IMR-90 (cell line): ENCODE measurements at regions not wholly inside any gene's neighbourhood (a gene's known extent, or its start where the extent isn't known, plus 50 kb on each side); places are given as distances from the start of the nearest gene placed in this dataset.

Experiments
- ATAC-seq: fragments of 200-7000 bp; cut with Tn5 transposase; 2 replicates; pipeline ENCODE4 v1.9.1; 2020; ENCODE audit warnings: low read depth, mild to moderate bottlenecking, moderate library complexity
- BruUV-seq: library from RNA; stranded (reverse); fragments of 400-500 nt; replicated peaks from 2 replicates; lab custom pipeline; 2021; lab: Mats Ljungman, UMichigan
- CTCF ChIA-PET: fragments of 300-600 bp; formaldehyde crosslinking; extraction: SDS; loops from one replicate; lab custom pipeline; 2021; ENCODE audit warnings: antibody characterized with exemption; lab: Yijun Ruan, JAX
- POLR2A ChIA-PET: fragments of 300-600 bp; sonication (Branson Sonifier 250); formaldehyde crosslinking; loops from one replicate; lab custom pipeline; 2022; ENCODE audit warnings: antibody characterized with exemption; ENCODE audit not compliant: unreplicated experiment; lab: Charles Lee
- DNase-seq: peaks from one replicate; pipeline ENCODE4 v3.0.0; 2013
- H2AFZ ChIP-seq: replicated peaks from 2 replicates; pipeline ENCODE3; 2013; ENCODE audit warnings: low read length, mild to moderate bottlenecking; ENCODE audit not compliant: poor library complexity
- H2AK5ac ChIP-seq: 2 replicates; pipeline ENCODE4 v1.6.1; 2013; ENCODE audit warnings: low read depth, low read length, inconsistent platforms
- H2AK9ac ChIP-seq: replicated peaks from 2 replicates; pipeline ENCODE3; 2013; ENCODE audit warnings: mild to moderate bottlenecking, low read depth, low read length, moderate library complexity; ENCODE audit not compliant: poor library complexity
- H2BK120ac ChIP-seq: 2 replicates; pipeline ENCODE4 v1.6.1; 2013; ENCODE audit warnings: low read depth, low read length, inconsistent platforms
- H2BK15ac ChIP-seq: 3 replicates; pipeline ENCODE4 v1.6.1; 2013; ENCODE audit warnings: low read depth, low read length, inconsistent platforms
- H2BK20ac ChIP-seq: 2 replicates; pipeline ENCODE4 v1.6.1; 2013; ENCODE audit warnings: low read depth, mild to moderate bottlenecking, inconsistent platforms, low read length, moderate library complexity
- H2BK5ac ChIP-seq: 2 replicates; pipeline ENCODE4 v1.6.1; 2013; ENCODE audit warnings: mild to moderate bottlenecking, low read depth, low read length, inconsistent platforms; ENCODE audit not compliant: poor library complexity, severe bottlenecking
- H3K14ac ChIP-seq: replicated peaks from 2 replicates; pipeline ENCODE4 v1.6.1; 2013; ENCODE audit warnings: low read depth, low read length, inconsistent platforms
- H3K18ac ChIP-seq: 2 replicates; pipeline ENCODE4 v1.6.1; 2013; ENCODE audit warnings: low read depth, low read length, control low read depth
- H3K23ac ChIP-seq: 2 replicates; pipeline ENCODE4 v1.6.1; 2013; ENCODE audit warnings: low read depth, low read length, inconsistent platforms
- H3K27ac ChIP-seq: 2 replicates; pipeline ENCODE4 v1.5.1; 2013; ENCODE audit warnings: mild to moderate bottlenecking, control low read depth, low read length; ENCODE audit not compliant: insufficient read depth
- H3K27me3 ChIP-seq: 2 replicates; pipeline ENCODE4 v1.6.1; 2013; ENCODE audit warnings: low read length; ENCODE audit not compliant: control insufficient read depth, insufficient read depth
- H3K36me3 ChIP-seq: 2 replicates; pipeline ENCODE4 v1.6.1; 2013; ENCODE audit warnings: low read length, mixed read lengths; ENCODE audit not compliant: control insufficient read depth, insufficient read depth
- H3K4ac ChIP-seq: 2 replicates; pipeline ENCODE4 v1.6.1; 2013; ENCODE audit warnings: low read depth, low read length, inconsistent platforms
- H3K4me1 ChIP-seq: 2 replicates; pipeline ENCODE4 v1.6.1; 2013; ENCODE audit warnings: low read length, mixed read lengths; ENCODE audit not compliant: control insufficient read depth, insufficient read depth
- H3K4me2 ChIP-seq: 2 replicates; pipeline ENCODE4 v1.6.1; 2013; ENCODE audit warnings: low read depth, mild to moderate bottlenecking, control low read depth, low read length, moderate library complexity
- H3K4me3 ChIP-seq: 2 replicates; pipeline ENCODE4 v1.5.1; 2013; ENCODE audit warnings: low read depth, mild to moderate bottlenecking, control low read depth, low read length, moderate library complexity; ENCODE audit not compliant: insufficient read depth
- H3K56ac ChIP-seq: 2 replicates; pipeline ENCODE4 v1.6.1; 2013; ENCODE audit warnings: low read length, inconsistent platforms; ENCODE audit not compliant: insufficient read depth; ENCODE audit errors: extremely low read depth
- H3K79me1 ChIP-seq, 2 experiments: 2 replicates each; pipeline ENCODE4 v1.6.1; 2013; ENCODE audit warnings: low read length in 2 of 2, inconsistent platforms in 1 of 2, low read depth in 1 of 2
- H3K9ac ChIP-seq: 2 replicates; pipeline ENCODE4 v1.6.1; 2013; ENCODE audit warnings: low read depth, low read length, control low read depth
- H3K9me1 ChIP-seq: 2 replicates; pipeline ENCODE4 v1.6.1; 2013; ENCODE audit warnings: low read length, inconsistent platforms; ENCODE audit not compliant: insufficient read depth
- H3K9me3 ChIP-seq: 2 replicates; pipeline ENCODE4 v1.6.1; 2013; ENCODE audit warnings: low read length; ENCODE audit not compliant: control insufficient read depth, insufficient read depth
- H4K20me1 ChIP-seq: 2 replicates; pipeline ENCODE4 v1.6.1; 2013; ENCODE audit warnings: low read length, inconsistent platforms; ENCODE audit not compliant: insufficient read depth
- H4K5ac ChIP-seq: 2 replicates; pipeline ENCODE4 v1.6.1; 2013; ENCODE audit warnings: mild to moderate bottlenecking, low read depth, low read length, control low read depth
- H4K8ac ChIP-seq, 2 experiments: 2 replicates each; pipeline ENCODE4 v1.6.1; 2013; ENCODE audit warnings: low read depth in 2 of 2, low read length in 2 of 2, control low read depth in 1 of 2, inconsistent platforms in 1 of 2
- H4K91ac ChIP-seq: 2 replicates; pipeline ENCODE4 v1.6.1; 2013; ENCODE audit warnings: low read depth, low read length, inconsistent platforms; ENCODE audit not compliant: insufficient read depth
- FOS ChIP-seq: fragments of 150-350 bp; IDR thresholded peaks from 2 replicates; pipeline ENCODE4 v1.6.1; 2016; ENCODE audit warnings: low read depth, low read length
- MAZ ChIP-seq: IDR thresholded peaks from 2 replicates; pipeline ENCODE4 v1.6.1; 2012; ENCODE audit warnings: low read depth, mild to moderate bottlenecking, low read length, improper control_type of control experiment, moderate library complexity, borderline replicate concordance
- NFE2L2 ChIP-seq: fragments of 150-350 bp; IDR thresholded peaks from 2 replicates; pipeline ENCODE4 v1.6.1; 2016; ENCODE audit warnings: low read depth, mild to moderate bottlenecking, low read length
- WGBS, 2 experiments: methylation state at CpG; one replicate each; pipeline versions ENCODE4 v1.1.5 to v1.1.7; 2013; ENCODE audit warnings: missing lambda C conversion rate in 2 of 2; ENCODE audit not compliant: insufficient read length in 1 of 2; ENCODE audit errors: extremely low coverage in 2 of 2; 5-methylcytosine and 5-hydroxymethylcytosine counted together
- dilution Hi-C: fragments of 300-500 bp; cut with HindIII; formaldehyde crosslinking; loops from one replicate; pipeline ENCODE4 v1.14.3; 2018; ENCODE audit warnings: low sequenced_read_pairs; ENCODE audit not compliant: unreplicated experiment
- in situ Hi-C: fragments of 300-500 bp; cut with MboI; formaldehyde crosslinking; loops from 3 replicates; pipeline ENCODE4 v1.14.3; 2019; ENCODE audit warnings: low sequenced_read_pairs, inconsistent platforms, mixed read lengths
- intact Hi-C: fragments of 100-400 bp; cut with micrococcal nuclease; formaldehyde crosslinking; loops from 2 replicates; pipeline ENCODE4 v1.10.0; 2022

GRCh38 chr16:86962913-86963312 lies 354.3 kb downstream of the C16orf95 start:
- H3K23ac ChIP-seq, result no peak overlapping the region
- H3K27me3 ChIP-seq, result peaks cover 10% of the 10 kb centered on the region
- no peaks in the 10 kb centered on the region for H4K20me1 ChIP-seq
- intact Hi-C loops, result no loop called here
- WGBS, 2 experiments, result 100% methylated on average over 4 of the region's 11 CpGs; no CpG with 5 or more reads in 1 of the 2 experiments
- H3K79me1 ChIP-seq, result no peaks in the 10 kb centered on the region
- BruUV-seq, result no TSS peak
- peak overlapping the region; percentile 78; the same call in 1 of the 2 replicates for H2AK5ac ChIP-seq
- CTCF ChIA-PET, result no interaction called here
- dilution Hi-C loops, result no loop called here
- H2AFZ ChIP-seq, result no peak overlapping the region
- ATAC-seq (no peak), DNase-seq (no peak)
- no peak overlapping the region for H3K18ac ChIP-seq
- no peak overlapping the region for H2BK15ac ChIP-seq
- TF ChIP-seq MAZ (no peak), FOS (no peak), NFE2L2 (no peak)
- peaks cover 8% of the 10 kb centered on the region; the same call in 1 of the 2 replicates for H3K9me1 ChIP-seq
- peaks cover 10% of the 10 kb centered on the region for H3K4me1 ChIP-seq
- no peak overlapping the region for H4K91ac ChIP-seq
- no peak overlapping the region for H2AK9ac ChIP-seq
- H3K4ac ChIP-seq, result no peak overlapping the region
- H3K14ac ChIP-seq, result no peak overlapping the region
- no peak overlapping the region for H3K4me2 ChIP-seq
- H3K9me3 ChIP-seq, result no peaks in the 10 kb centered on the region
- no peak overlapping the region; the same call in 1 of the 2 replicates for H2BK120ac ChIP-seq
- H3K4me3 ChIP-seq, result no peak overlapping the region
- H2BK20ac ChIP-seq, result no peak overlapping the region
- H3K9ac ChIP-seq, result no peak overlapping the region
- in situ Hi-C loops, result no loop called here
- H3K27ac ChIP-seq, result no peak overlapping the region
- H4K5ac ChIP-seq, result no peak overlapping the region
- H3K56ac ChIP-seq, result no peak overlapping the region
- no peak overlapping the region for H4K8ac ChIP-seq
- no peak overlapping the region for H2BK5ac ChIP-seq
- POLR2A ChIA-PET, result no interaction called here
- no peaks in the 10 kb centered on the region for H3K36me3 ChIP-seq
